ENCODE measurements at regions not wholly inside any gene's neighbourhood (a gene's known extent, or its start where the extent isn't known, plus 50 kb on each side); places are given as distances from the start of the nearest gene placed in this dataset.

- Histone ChIP-seq H3K36me3 (ENCODE audit: control insufficient read depth, insufficient read depth, low read length) (no peaks in the 10 kb centered on the region), H3K9me3 (ENCODE audit: control insufficient read depth, insufficient read depth, low read depth, low read length) (no peaks in the 10 kb centered on the region), H3K4me1 (ENCODE audit: control insufficient read depth, insufficient read depth, low read length) (no peaks in the 10 kb centered on the region), H3K27ac (ENCODE audit: low read length) (no peak overlapping the region), H3K27me3 (ENCODE audit: control insufficient read depth, insufficient read depth, low read length) (no peaks in the 10 kb centered on the region), H3K4me3 (ENCODE audit: low read depth in 2 of 2, low read length in 2 of 2) (no peak overlapping the region)
- no peak for TF ChIP-seq REST (IDR thresholded peaks at IDR 0.05; ENCODE audit: insufficient read depth in 1 of 2, low read depth in 2 of 2, low read length in 1 of 2)
- no peak for TF ChIP-seq SIN3A (IDR thresholded peaks at IDR 0.05; ENCODE audit: borderline replicate concordance, insufficient read depth, low read depth, low read length)
- no peak; the same call in 1 of the 2 replicates for TF ChIP-seq CTCF (IDR thresholded peaks at IDR 0.05)
- TF ChIP-seq TCF7L2 (IDR thresholded peaks at IDR 0.05; ENCODE audit: low read depth, low read length): no peak
- TF ChIP-seq POLR2AphosphoS5 (IDR thresholded peaks at IDR 0.05; ENCODE audit: low read depth, low read length): no peak
- ChIA-PET CTCF (no interaction called here), POLR2A (no interaction called here)
- intact Hi-C loops (cut with micrococcal nuclease; ENCODE audit: unreplicated experiment): loop anchor here (1.0 kb wide), 1 partner anchor 14 kb away; no protein-coding TSS in a partner anchor
- BruUV-seq (replicated peaks): no TSS peak
- in situ Hi-C loops (cut with HindIII; ENCODE audit: low pct_unique_long_range_greater_than_20kb, low sequenced_read_pairs): no loop called here
- no peak for ATAC-seq
- DNase-seq (ENCODE audit: low read depth, low spot score): no peak
These were observed 79.8 kb upstream of the SLITRK6 start for GRCh38 chr13:85879014-85879413.

- in situ Hi-C loops (cut with HindIII; ENCODE audit: low pct_unique_long_range_greater_than_20kb, low sequenced_read_pairs) (no loop called here), intact Hi-C loops (cut with micrococcal nuclease; ENCODE audit: unreplicated experiment) (no loop called here)
- no peaks in the 10 kb centered on the region for H3K4me1 ChIP-seq (ENCODE audit: control insufficient read depth, insufficient read depth, low read length)
- no peak for ATAC-seq
- ChIA-PET CTCF (interaction anchor here (0.6 kb wide), 1 partner anchor 338 kb away, joined by 6 read pairs; no protein-coding TSS in a partner anchor), POLR2A (no interaction called here)
- no peak overlapping the region for H3K4me3 ChIP-seq (ENCODE audit: low read depth in 2 of 2, low read length in 2 of 2)
- no peaks in the 10 kb centered on the region for H3K9me3 ChIP-seq (ENCODE audit: control insufficient read depth, insufficient read depth, low read depth, low read length)
- no peak for DNase-seq (ENCODE audit: low read depth, low spot score)
- BruUV-seq (replicated peaks): no TSS peak
- H3K27ac ChIP-seq (ENCODE audit: low read length): no peak overlapping the region
- TF ChIP-seq REST (IDR thresholded peaks at IDR 0.05; ENCODE audit: insufficient read depth in 1 of 2, low read depth in 2 of 2, low read length in 1 of 2) (no peak), CTCF (IDR thresholded peaks at IDR 0.05) (peak; percentile 50)
- H3K27me3 ChIP-seq (ENCODE audit: control insufficient read depth, insufficient read depth, low read length): no peaks in the 10 kb centered on the region
- no peaks in the 10 kb centered on the region for H3K36me3 ChIP-seq (ENCODE audit: control insufficient read depth, insufficient read depth, low read length)
These were observed 65.8 kb upstream of the SLITRK6 start for GRCh38 chr13:85864963-85865530.
